Smooth muscle cell (in vitro differentiated cells): ENCODE measurements at regions not wholly inside any gene's neighbourhood (a gene's known extent, or its start where the extent isn't known, plus 50 kb on each side); places are given as distances from the start of the nearest gene placed in this dataset.

Experiments
- DNase-seq: peaks from one replicate; lab custom pipeline; 2025; ENCODE audit not compliant: unreplicated experiment; lab: John Stamatoyannopoulos, UW
- H2AFZ ChIP-seq: fragments of 200-600 bp; sonication (generic); 2 replicates; pipeline ENCODE4 v1.6.0; 2016; ENCODE audit warnings: antibody characterized with exemption, low read depth, mild to moderate bottlenecking
- H3F3A ChIP-seq: fragments of 200-600 bp; sonication (generic); 2 replicates; pipeline ENCODE4 v1.6.0; 2017; ENCODE audit warnings: antibody characterized with exemption, low read depth
- H3K27ac ChIP-seq: fragments of 200-600 bp; sonication (generic); 2 replicates; pipeline ENCODE4 v1.5.1; 2016; ENCODE audit warnings: low read depth, mild to moderate bottlenecking
- H3K27me3 ChIP-seq: fragments of 200-600 bp; sonication (generic); 2 replicates; pipeline ENCODE4 v1.6.1; 2016; ENCODE audit warnings: low read depth, mild to moderate bottlenecking
- H3K36me3 ChIP-seq: fragments of 200-600 bp; sonication (generic); 2 replicates; pipeline ENCODE4 v1.5.1; 2016; ENCODE audit warnings: low read depth
- H3K4me1 ChIP-seq: fragments of 200-600 bp; sonication (generic); 2 replicates; pipeline ENCODE4 v1.5.1; 2016; ENCODE audit warnings: low read depth
- H3K4me2 ChIP-seq: fragments of 200-600 bp; sonication (generic); 2 replicates; pipeline ENCODE4 v1.6.0; 2016; ENCODE audit warnings: mild to moderate bottlenecking
- H3K4me3 ChIP-seq: fragments of 200-600 bp; sonication (generic); 2 replicates; pipeline ENCODE4 v1.5.1; 2016; ENCODE audit warnings: mild to moderate bottlenecking
- H3K79me2 ChIP-seq: fragments of 200-600 bp; sonication (generic); 2 replicates; pipeline ENCODE4 v1.6.0; 2016; ENCODE audit warnings: low read depth, mild to moderate bottlenecking
- H3K9ac ChIP-seq: fragments of 200-600 bp; sonication (generic); 2 replicates; pipeline ENCODE4 v1.6.0; 2016; ENCODE audit warnings: low read depth
- H3K9me3 ChIP-seq: fragments of 200-600 bp; sonication (generic); replicated peaks from 2 replicates; pipeline ENCODE4 v1.5.1; 2016; ENCODE audit warnings: low read depth
- H4K20me1 ChIP-seq: fragments of 200-600 bp; sonication (generic); 2 replicates; pipeline ENCODE4 v1.6.0; 2016; ENCODE audit warnings: low read depth
- CTCF ChIP-seq: fragments of 200-600 bp; sonication (generic); IDR thresholded peaks from 2 replicates; pipeline ENCODE4 v1.5.1; 2017; ENCODE audit warnings: borderline replicate concordance, mild to moderate bottlenecking, antibody characterized with exemption; ENCODE audit not compliant: insufficient read depth, poor library complexity, severe bottlenecking
- WGBS: methylation state at CpG from one replicate; pipeline ENCODE4 v1.1.7; 2016; ENCODE audit warnings: low lambda C conversion rate; 5-methylcytosine and 5-hydroxymethylcytosine counted together

- Histone ChIP-seq H3K27ac (no peak overlapping the region), H3K27me3 (peaks cover 47% of the 10 kb centered on the region), H3K36me3 (no peaks in the 10 kb centered on the region), H3K4me1 (no peaks in the 10 kb centered on the region), H3F3A (no peaks in the 10 kb centered on the region), H3K9me3 (no peaks in the 10 kb centered on the region), H3K79me2 (no peaks in the 10 kb centered on the region), H3K9ac (no peak overlapping the region), H2AFZ (no peak overlapping the region), H3K4me3 (no peak overlapping the region), H3K4me2 (no peak overlapping the region), H4K20me1 (no peaks in the 10 kb centered on the region)
- no peak for TF ChIP-seq CTCF
- no peak for DNase-seq
- 79% methylated on average over 28 of the region's 28 CpGs for WGBS
Measured at GRCh38 chr11:44443836-44444769, 121.4 kb upstream of the CD82 start.

- no peak overlapping the region for H3K4me3 ChIP-seq
- no peak overlapping the region for H2AFZ ChIP-seq
- no peak overlapping the region for H3K27ac ChIP-seq
- H3K27me3 ChIP-seq = peaks cover 49% of the 10 kb centered on the region
- no peaks in the 10 kb centered on the region for H3K36me3 ChIP-seq
- 66% methylated on average over 3 of the region's 3 CpGs for WGBS
- no peaks in the 10 kb centered on the region for H3K9me3 ChIP-seq
- no peak overlapping the region for H3K9ac ChIP-seq
- no peak for TF ChIP-seq CTCF
- no peak overlapping the region for H3K4me2 ChIP-seq
- no peaks in the 10 kb centered on the region for H3F3A ChIP-seq
- no peaks in the 10 kb centered on the region for H4K20me1 ChIP-seq
- no peaks in the 10 kb centered on the region for H3K79me2 ChIP-seq
- DNase-seq = no peak
- H3K4me1 ChIP-seq = no peaks in the 10 kb centered on the region
Measured at GRCh38 chr11:44444770-44445321, 120.6 kb upstream of the CD82 start.

GRCh38 chr11:44445500-44446365, 119.7 kb upstream of the CD82 start:
- H3F3A ChIP-seq = no peaks in the 10 kb centered on the region
- H3K36me3 ChIP-seq = no peaks in the 10 kb centered on the region
- H3K4me3 ChIP-seq = no peak overlapping the region
- H3K4me2 ChIP-seq = no peak overlapping the region
- no peaks in the 10 kb centered on the region for H3K79me2 ChIP-seq
- no peaks in the 10 kb centered on the region for H3K4me1 ChIP-seq
- H3K27me3 ChIP-seq = peaks cover 49% of the 10 kb centered on the region
- DNase-seq = no peak
- H3K9me3 ChIP-seq = no peaks in the 10 kb centered on the region
- no peak overlapping the region for H3K27ac ChIP-seq
- no peak overlapping the region for H2AFZ ChIP-seq
- 32% methylated on average over 9 of the region's 9 CpGs for WGBS
- TF ChIP-seq CTCF = no peak
- H4K20me1 ChIP-seq = no peaks in the 10 kb centered on the region
- H3K9ac ChIP-seq = no peak overlapping the region
